HCT116 (cell line): ENCODE measurements at regions not wholly inside any gene's neighbourhood (a gene's known extent, or its start where the extent isn't known, plus 50 kb on each side); places are given as distances from the start of the nearest gene placed in this dataset.

Experiments
- EZH2 ChIP-seq: fragments of 200-600 bp; sonication (generic); IDR thresholded peaks from 2 replicates; pipeline ENCODE4 v1.6.1; 2017; ENCODE audit warnings: antibody characterized with exemption, mixed run types
- EZH2phosphoT487 ChIP-seq: fragments of 200-600 bp; IDR thresholded peaks from 2 replicates; pipeline ENCODE4 v1.6.1; 2018; ENCODE audit warnings: antibody characterized with exemption, borderline replicate concordance
- JUND ChIP-seq: IDR thresholded peaks from 2 replicates; pipeline ENCODE4 v1.6.1; 2012
- POLR2A ChIP-seq: IDR thresholded peaks from 2 replicates; pipeline ENCODE4 v1.7.0; 2011; ENCODE audit warnings: borderline replicate concordance; ENCODE audit not compliant: insufficient read depth, insufficient read length; ENCODE audit errors: extremely low read depth
- RAD21 ChIP-seq: IDR thresholded peaks from 2 replicates; pipeline ENCODE4 v1.6.1; 2012; ENCODE audit warnings: low read depth, mild to moderate bottlenecking
- SIN3A ChIP-seq: IDR thresholded peaks from 2 replicates; pipeline ENCODE4 v1.6.1; 2012; ENCODE audit warnings: low read depth
- SP1 ChIP-seq: IDR thresholded peaks from 2 replicates; pipeline ENCODE4 v1.6.1; 2012; ENCODE audit warnings: low read depth
- TF ChIP-seq, protein P1 (sequence below), 3 experiments: fragments of 200-600 bp in 1 of 3; sonication (generic) in 1 of 3; IDR thresholded peaks in 2 of 3; conservative IDR thresholded peaks in 1 of 3; 2 replicates each; pipeline ENCODE4 v1.5.1; 2012 to 2017; ENCODE audit warnings: low read depth in 2 of 3, low read length in 2 of 3, antibody characterized with exemption in 1 of 3, borderline replicate concordance in 1 of 3, control low read depth in 1 of 3, mild to moderate bottlenecking in 1 of 3, mixed read lengths in 1 of 3, mixed run types in 1 of 3, moderate library complexity in 1 of 3; ENCODE audit not compliant: insufficient read depth in 1 of 3

DNA sequence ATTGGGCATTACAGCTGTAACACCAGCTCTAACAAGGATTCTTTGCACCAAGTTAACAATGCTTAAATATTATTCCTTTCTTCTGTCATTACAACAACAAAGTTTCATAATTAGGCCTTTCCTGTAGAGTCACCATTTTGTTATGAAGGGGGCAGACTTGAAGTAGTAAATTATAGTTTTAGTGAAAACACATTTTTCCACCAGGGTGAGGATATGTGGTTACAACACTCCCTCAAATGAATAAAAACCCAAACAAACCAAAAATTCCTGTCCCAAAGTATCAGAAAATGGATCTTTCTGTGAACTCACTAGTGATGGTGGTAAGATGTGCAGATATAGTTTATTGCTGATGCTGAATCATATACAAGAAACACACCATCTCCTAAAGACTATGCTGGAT, 250.5 kb upstream of the TUT7 start:
- TF ChIP-seq JUND: no peak
- TF ChIP-seq POLR2A: no peak
- TF ChIP-seq, protein P1, sequence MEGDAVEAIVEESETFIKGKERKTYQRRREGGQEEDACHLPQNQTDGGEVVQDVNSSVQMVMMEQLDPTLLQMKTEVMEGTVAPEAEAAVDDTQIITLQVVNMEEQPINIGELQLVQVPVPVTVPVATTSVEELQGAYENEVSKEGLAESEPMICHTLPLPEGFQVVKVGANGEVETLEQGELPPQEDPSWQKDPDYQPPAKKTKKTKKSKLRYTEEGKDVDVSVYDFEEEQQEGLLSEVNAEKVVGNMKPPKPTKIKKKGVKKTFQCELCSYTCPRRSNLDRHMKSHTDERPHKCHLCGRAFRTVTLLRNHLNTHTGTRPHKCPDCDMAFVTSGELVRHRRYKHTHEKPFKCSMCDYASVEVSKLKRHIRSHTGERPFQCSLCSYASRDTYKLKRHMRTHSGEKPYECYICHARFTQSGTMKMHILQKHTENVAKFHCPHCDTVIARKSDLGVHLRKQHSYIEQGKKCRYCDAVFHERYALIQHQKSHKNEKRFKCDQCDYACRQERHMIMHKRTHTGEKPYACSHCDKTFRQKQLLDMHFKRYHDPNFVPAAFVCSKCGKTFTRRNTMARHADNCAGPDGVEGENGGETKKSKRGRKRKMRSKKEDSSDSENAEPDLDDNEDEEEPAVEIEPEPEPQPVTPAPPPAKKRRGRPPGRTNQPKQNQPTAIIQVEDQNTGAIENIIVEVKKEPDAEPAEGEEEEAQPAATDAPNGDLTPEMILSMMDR (IDR thresholded peaks at IDR 0.05 in 2 of 3, conservative IDR thresholded peaks at IDR 0.05 in 1 of 3; ENCODE audit: borderline replicate concordance in 1 of 3, insufficient read depth in 1 of 3, low read depth in 2 of 3, low read length in 2 of 3): no peak
- no peak for TF ChIP-seq EZH2phosphoT487
- no peak for TF ChIP-seq RAD21
- TF ChIP-seq SP1: no peak
- no peak for TF ChIP-seq EZH2
- TF ChIP-seq SIN3A: no peak
